Keratinocyte (primary cell): ENCODE measurements at regions not wholly inside any gene's neighbourhood (a gene's known extent, or its start where the extent isn't known, plus 50 kb on each side); places are given as distances from the start of the nearest gene placed in this dataset.
"Not testable (repeated sequence)": the region's sequence is repeated elsewhere in the genome, so short reads cannot be mapped to it uniquely, and the experiment has no call there.

ENCODE experiments used
- DNase-seq: peaks from one replicate; pipeline ENCODE4 v3.0.0-alpha.2; 2011; ENCODE audit warnings: low read depth, missing footprints, low spot score
- FAIRE-seq: peaks from 2 replicates; lab custom pipeline; 2011; peaks lifted over from hg19 to GRCh38; lab: Jason Lieb, UNC
- H2AFZ ChIP-seq: 2 replicates; pipeline ENCODE4 v1.6.0; 2012; ENCODE audit warnings: low read length, control low read depth, inconsistent platforms; ENCODE audit not compliant: control insufficient read depth
- H3K27ac ChIP-seq: 2 replicates; pipeline ENCODE4 v1.5.1; 2011; ENCODE audit warnings: low read length; ENCODE audit not compliant: control insufficient read depth, insufficient read depth
- H3K27me3 ChIP-seq: 3 replicates; pipeline ENCODE4 v1.6.0; 2011; ENCODE audit warnings: low read length; ENCODE audit not compliant: control insufficient read depth, insufficient read depth; ENCODE audit errors: extremely low read depth
- H3K36me3 ChIP-seq, 2 experiments: 2 replicates in 1 of 2; 3 replicates in 1 of 2; pipeline ENCODE4 v1.5.1; 2011; ENCODE audit warnings: low read length in 2 of 2, mild to moderate bottlenecking in 1 of 2; ENCODE audit not compliant: control insufficient read depth in 2 of 2, insufficient read depth in 2 of 2; ENCODE audit errors: extremely low read depth in 1 of 2
- H3K4me1 ChIP-seq: 3 replicates; pipeline ENCODE4 v1.5.1; 2011; ENCODE audit warnings: low read length; ENCODE audit not compliant: control insufficient read depth, insufficient read depth; ENCODE audit errors: extremely low read depth
- H3K4me2 ChIP-seq: 3 replicates; pipeline ENCODE4 v1.6.0; 2011; ENCODE audit warnings: low read depth, low read length; ENCODE audit not compliant: control insufficient read depth, insufficient read depth; ENCODE audit errors: extremely low read depth
- H3K4me3 ChIP-seq, 3 experiments: fragments of 200-600 bp in 1 of 3; sonication (generic) in 1 of 3; 2 replicates in 2 of 3; 3 replicates in 1 of 3; pipeline ENCODE4 v1.5.1; 2011 to 2016; ENCODE audit warnings: low read length in 3 of 3, mild to moderate bottlenecking in 3 of 3, control low read depth in 2 of 3, inconsistent platforms in 1 of 3, low read depth in 1 of 3, mixed read lengths in 1 of 3, mixed run types in 1 of 3, moderate library complexity in 1 of 3; ENCODE audit not compliant: control insufficient read depth in 2 of 3, insufficient read depth in 2 of 3; ENCODE audit errors: extremely low read depth in 1 of 3
- H3K79me2 ChIP-seq: 2 replicates; pipeline ENCODE4 v1.6.0; 2012; ENCODE audit warnings: low read length; ENCODE audit not compliant: control insufficient read depth, insufficient read depth
- H3K9ac ChIP-seq: 3 replicates; pipeline ENCODE4 v1.6.0; 2011; ENCODE audit warnings: low read length; ENCODE audit not compliant: control insufficient read depth, insufficient read depth; ENCODE audit errors: extremely low read depth
- H3K9me1 ChIP-seq: 3 replicates; pipeline ENCODE4 v1.6.0; 2011; ENCODE audit warnings: low read length; ENCODE audit not compliant: control insufficient read depth, insufficient read depth; ENCODE audit errors: extremely low read depth
- H3K9me3 ChIP-seq: 2 replicates; pipeline ENCODE4 v1.5.1; 2012; ENCODE audit warnings: low read depth, low read length; ENCODE audit not compliant: control insufficient read depth
- H4K20me1 ChIP-seq: 3 replicates; pipeline ENCODE4 v1.6.0; 2011; ENCODE audit warnings: low read length; ENCODE audit not compliant: control insufficient read depth, insufficient read depth; ENCODE audit errors: extremely low read depth
- EZH2 ChIP-seq: IDR thresholded peaks from one replicate; pipeline ENCODE4 v1.6.1; 2012; ENCODE audit warnings: inconsistent platforms, mild to moderate bottlenecking, low read length, moderate library complexity
- dilution Hi-C: fragments of 300-500 bp; cut with MboI; formaldehyde crosslinking; loops from one replicate; pipeline ENCODE4 v1.7.0; 2020; ENCODE audit warnings: low sequenced_read_pairs; ENCODE audit not compliant: extremely low pct_ligation_motif_present
- TF ChIP-seq, protein P1 (sequence below), 3 experiments: IDR thresholded peaks in 1 of 3; conservative IDR thresholded peaks in 1 of 3; optimal IDR thresholded peaks in 1 of 3; 2 replicates in 2 of 3; 3 replicates in 1 of 3; pipeline versions ENCODE3 to v1.5.1; 2011; ENCODE audit warnings: low read length in 3 of 3, mild to moderate bottlenecking in 3 of 3, moderate library complexity in 2 of 3, control low read depth in 1 of 3, inconsistent platforms in 1 of 3; ENCODE audit not compliant: insufficient read depth in 2 of 3; ENCODE audit errors: extremely low read depth in 1 of 3

GRCh38 chr5:12592228-12592627, 688.0 kb upstream of the CTNND2 start:
- DNase-seq (no peak), FAIRE-seq (no peak)
- no peak overlapping the region for H3K27ac ChIP-seq
- no peaks in the 10 kb centered on the region for H3K4me1 ChIP-seq
- no peak overlapping the region for H3K4me3 ChIP-seq
- no peak overlapping the region for H3K9ac ChIP-seq
- TF ChIP-seq, protein P1, sequence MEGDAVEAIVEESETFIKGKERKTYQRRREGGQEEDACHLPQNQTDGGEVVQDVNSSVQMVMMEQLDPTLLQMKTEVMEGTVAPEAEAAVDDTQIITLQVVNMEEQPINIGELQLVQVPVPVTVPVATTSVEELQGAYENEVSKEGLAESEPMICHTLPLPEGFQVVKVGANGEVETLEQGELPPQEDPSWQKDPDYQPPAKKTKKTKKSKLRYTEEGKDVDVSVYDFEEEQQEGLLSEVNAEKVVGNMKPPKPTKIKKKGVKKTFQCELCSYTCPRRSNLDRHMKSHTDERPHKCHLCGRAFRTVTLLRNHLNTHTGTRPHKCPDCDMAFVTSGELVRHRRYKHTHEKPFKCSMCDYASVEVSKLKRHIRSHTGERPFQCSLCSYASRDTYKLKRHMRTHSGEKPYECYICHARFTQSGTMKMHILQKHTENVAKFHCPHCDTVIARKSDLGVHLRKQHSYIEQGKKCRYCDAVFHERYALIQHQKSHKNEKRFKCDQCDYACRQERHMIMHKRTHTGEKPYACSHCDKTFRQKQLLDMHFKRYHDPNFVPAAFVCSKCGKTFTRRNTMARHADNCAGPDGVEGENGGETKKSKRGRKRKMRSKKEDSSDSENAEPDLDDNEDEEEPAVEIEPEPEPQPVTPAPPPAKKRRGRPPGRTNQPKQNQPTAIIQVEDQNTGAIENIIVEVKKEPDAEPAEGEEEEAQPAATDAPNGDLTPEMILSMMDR (optimal IDR thresholded peaks at IDR 0.05 in 1 of 3, IDR thresholded peaks at IDR 0.05 in 1 of 3, conservative IDR thresholded peaks at IDR 0.05 in 1 of 3; ENCODE audit: extremely low read depth in 1 of 3, insufficient read depth in 2 of 3, low read length in 3 of 3), result no peak
- no peak for TF ChIP-seq EZH2
- no peaks in the 10 kb centered on the region for H3K9me1 ChIP-seq
- H3K9me3 ChIP-seq, result no peaks in the 10 kb centered on the region
- no peaks in the 10 kb centered on the region for H3K79me2 ChIP-seq
- dilution Hi-C loops, result no loop called here
- H3K27me3 ChIP-seq, result no peaks in the 10 kb centered on the region
- no peak overlapping the region for H3K4me2 ChIP-seq
- H3K36me3 ChIP-seq, result no peaks in the 10 kb centered on the region
- no peak overlapping the region for H2AFZ ChIP-seq
- no peaks in the 10 kb centered on the region for H4K20me1 ChIP-seq

GRCh38 chr5:12586406-12586805, 682.2 kb upstream of the CTNND2 start:
- Histone ChIP-seq H3K27ac (no peak overlapping the region), H3K4me3 (no peak overlapping the region), H2AFZ (no peak overlapping the region), H4K20me1 (no peaks in the 10 kb centered on the region), H3K79me2 (no peaks in the 10 kb centered on the region), H3K4me1 (no peaks in the 10 kb centered on the region), H3K9ac (no peak overlapping the region), H3K36me3 (no peaks in the 10 kb centered on the region), H3K9me3 (peaks cover 4% of the 10 kb centered on the region), H3K27me3 (no peaks in the 10 kb centered on the region), H3K4me2 (no peak overlapping the region), H3K9me1 (no peaks in the 10 kb centered on the region)
- FAIRE-seq (no peak), DNase-seq (no peak)
- TF ChIP-seq EZH2, result no peak
- TF ChIP-seq, protein P1 (optimal IDR thresholded peaks at IDR 0.05 in 1 of 3, IDR thresholded peaks at IDR 0.05 in 1 of 3, conservative IDR thresholded peaks at IDR 0.05 in 1 of 3; ENCODE audit: extremely low read depth in 1 of 3, insufficient read depth in 2 of 3, low read length in 3 of 3), result no peak
- dilution Hi-C loops, result no loop called here

DNA sequence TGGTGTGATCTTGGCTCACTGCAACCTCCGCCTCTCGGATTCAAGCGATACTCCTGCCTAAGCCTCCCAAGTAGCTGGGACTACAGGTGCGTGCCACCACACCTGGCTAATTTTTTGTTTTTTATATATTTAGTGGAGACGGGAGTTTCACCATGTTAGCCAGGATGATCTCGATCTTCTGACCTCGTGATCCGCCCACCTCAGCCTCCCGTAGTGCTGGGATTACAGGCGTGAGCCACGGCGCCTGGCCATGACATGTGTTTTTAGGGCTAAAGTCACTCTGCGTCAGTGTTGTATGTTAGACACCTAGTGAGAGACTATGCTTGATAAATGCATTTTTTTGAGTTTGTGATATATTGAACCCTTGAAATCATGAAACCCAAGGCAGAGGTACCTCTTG, 674.6 kb upstream of the CTNND2 start:
- H3K9ac ChIP-seq, DNase-seq, dilution Hi-C loops, H3K9me3 ChIP-seq, H3K79me2 ChIP-seq, FAIRE-seq, H3K4me2 ChIP-seq, H3K27ac ChIP-seq, H3K4me1 ChIP-seq, H4K20me1 ChIP-seq, H3K27me3 ChIP-seq, H3K9me1 ChIP-seq, H3K4me3 ChIP-seq, H2AFZ ChIP-seq, H3K36me3 ChIP-seq: not testable (repeated sequence)

GRCh38 chr5:12576953-12577352, 672.7 kb upstream of the CTNND2 start:
- H3K4me1 ChIP-seq, H3K9me3 ChIP-seq, H3K27ac ChIP-seq, FAIRE-seq, H3K9me1 ChIP-seq, H3K27me3 ChIP-seq, H4K20me1 ChIP-seq, H2AFZ ChIP-seq, H3K79me2 ChIP-seq, DNase-seq, H3K36me3 ChIP-seq, H3K4me2 ChIP-seq, dilution Hi-C loops, H3K4me3 ChIP-seq, H3K9ac ChIP-seq: not testable (repeated sequence)
